Suprapubic skin (tissue), 4 donors: ENCODE measurements at regions not wholly inside any gene's neighbourhood (a gene's known extent, or its start where the extent isn't known, plus 50 kb on each side); places are given as distances from the start of the nearest gene placed in this dataset.

ENCODE experiments used
- DNase-seq, 2 donors: peaks; one replicate each; pipeline ENCODE4 v3.0.0-alpha.2; 2019; ENCODE audit warnings: low spot score in 2 of 2
- H3K27ac ChIP-seq: fragments of 200-600 bp; sonication (generic); one replicate; pipeline ENCODE4 v1.5.1; 2019
- H3K27me3 ChIP-seq: fragments of 200-600 bp; sonication (generic); one replicate; pipeline ENCODE4 v1.5.1; 2019
- H3K36me3 ChIP-seq: fragments of 200-600 bp; sonication (generic); one replicate; pipeline ENCODE4 v1.5.1; 2019
- H3K4me1 ChIP-seq: fragments of 200-600 bp; sonication (generic); one replicate; pipeline ENCODE4 v1.5.1; 2019
- H3K4me3 ChIP-seq: fragments of 200-600 bp; sonication (generic); one replicate; pipeline ENCODE4 v1.5.1; 2019; ENCODE audit warnings: mild to moderate bottlenecking
- H3K9me3 ChIP-seq: fragments of 200-600 bp; sonication (generic); one replicate; pipeline ENCODE4 v1.5.1; 2019
- EP300 ChIP-seq: sonication (generic); formaldehyde crosslinking; IDR thresholded peaks from one replicate; pipeline ENCODE4 v1.6.1; 2017; ENCODE audit warnings: antibody characterized with exemption
- POLR2A ChIP-seq, 2 donors: fragments of 450-650 bp; IDR thresholded peaks; one replicate each; pipeline ENCODE4 v1.6.1; 2017; ENCODE audit warnings: antibody characterized with exemption in 2 of 2, mild to moderate bottlenecking in 2 of 2, moderate library complexity in 2 of 2
- POLR2AphosphoS5 ChIP-seq, 3 donors: sonication (generic); formaldehyde crosslinking; IDR thresholded peaks; one replicate each; pipeline ENCODE4 v1.6.1; 2017; ENCODE audit warnings: antibody characterized with exemption in 3 of 3
- WGBS: methylation state at CpG from one replicate; pipeline ENCODE4 v1.1.5; 2018; 5-methylcytosine and 5-hydroxymethylcytosine counted together
- TF ChIP-seq, protein P1 (sequence below), 2 donors: fragments of 200-600 bp in 1 of 2; fragments of 450-650 bp in 1 of 2; sonication (generic) in 1 of 2; IDR thresholded peaks; one replicate each; pipeline ENCODE4 v1.5.1; 2016 to 2019; ENCODE audit warnings: antibody characterized with exemption in 2 of 2, mild to moderate bottlenecking in 1 of 2, moderate library complexity in 1 of 2

DNA sequence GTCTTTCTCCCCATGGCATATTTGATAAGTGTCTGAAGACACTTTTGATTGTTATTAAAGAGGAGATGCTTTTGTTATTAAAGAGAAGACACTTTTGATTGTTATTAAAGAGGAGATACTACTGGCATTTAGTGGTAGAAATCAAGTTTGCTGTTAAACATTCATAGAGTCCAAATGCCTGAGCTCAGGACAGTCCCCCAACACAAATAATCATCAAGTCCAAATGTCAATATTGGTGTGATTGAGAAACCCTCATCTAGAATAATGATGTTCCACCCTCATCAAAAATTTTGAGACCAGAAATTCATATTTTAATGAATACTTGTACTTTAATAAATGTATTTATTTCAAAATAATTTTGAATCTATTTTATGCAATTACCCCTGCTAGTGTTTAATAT is 1412.9 kb upstream of the PCDH7 start:
- no peaks in the 10 kb centered on the region for H3K4me1 ChIP-seq
- TF ChIP-seq POLR2AphosphoS5 (IDR thresholded peaks at IDR 0.05), result no peak
- no peak for TF ChIP-seq EP300
- TF ChIP-seq POLR2A (IDR thresholded peaks at IDR 0.05), result no peak
- TF ChIP-seq, protein P1, sequence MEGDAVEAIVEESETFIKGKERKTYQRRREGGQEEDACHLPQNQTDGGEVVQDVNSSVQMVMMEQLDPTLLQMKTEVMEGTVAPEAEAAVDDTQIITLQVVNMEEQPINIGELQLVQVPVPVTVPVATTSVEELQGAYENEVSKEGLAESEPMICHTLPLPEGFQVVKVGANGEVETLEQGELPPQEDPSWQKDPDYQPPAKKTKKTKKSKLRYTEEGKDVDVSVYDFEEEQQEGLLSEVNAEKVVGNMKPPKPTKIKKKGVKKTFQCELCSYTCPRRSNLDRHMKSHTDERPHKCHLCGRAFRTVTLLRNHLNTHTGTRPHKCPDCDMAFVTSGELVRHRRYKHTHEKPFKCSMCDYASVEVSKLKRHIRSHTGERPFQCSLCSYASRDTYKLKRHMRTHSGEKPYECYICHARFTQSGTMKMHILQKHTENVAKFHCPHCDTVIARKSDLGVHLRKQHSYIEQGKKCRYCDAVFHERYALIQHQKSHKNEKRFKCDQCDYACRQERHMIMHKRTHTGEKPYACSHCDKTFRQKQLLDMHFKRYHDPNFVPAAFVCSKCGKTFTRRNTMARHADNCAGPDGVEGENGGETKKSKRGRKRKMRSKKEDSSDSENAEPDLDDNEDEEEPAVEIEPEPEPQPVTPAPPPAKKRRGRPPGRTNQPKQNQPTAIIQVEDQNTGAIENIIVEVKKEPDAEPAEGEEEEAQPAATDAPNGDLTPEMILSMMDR (IDR thresholded peaks at IDR 0.05), result no peak
- no peaks in the 10 kb centered on the region for H3K27me3 ChIP-seq
- no peaks in the 10 kb centered on the region for H3K36me3 ChIP-seq
- H3K9me3 ChIP-seq, result no peaks in the 10 kb centered on the region
- DNase-seq, result no peak
- H3K27ac ChIP-seq, result no peak overlapping the region
- H3K4me3 ChIP-seq, result no peak overlapping the region

DNA sequence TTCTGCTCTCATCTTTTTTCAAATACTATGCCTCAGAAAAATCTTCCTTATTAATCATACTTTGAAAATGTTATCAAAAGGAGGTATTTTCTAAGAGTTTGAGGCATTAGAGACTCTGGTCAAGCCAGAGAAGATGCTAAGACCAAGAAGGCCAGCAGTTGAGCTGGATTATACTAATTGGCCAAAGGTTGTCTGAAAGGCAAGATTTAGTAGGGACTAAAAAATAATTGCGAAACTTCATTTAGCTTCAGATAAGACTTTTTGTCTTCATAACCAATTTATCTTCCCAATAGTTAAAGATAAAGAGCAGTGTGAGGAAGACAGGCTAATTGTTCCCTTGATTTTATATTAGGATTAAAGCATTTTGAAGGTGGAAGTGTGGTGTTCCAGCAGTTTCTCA is 1412.4 kb upstream of the PCDH7 start:
- H3K36me3 ChIP-seq, result no peaks in the 10 kb centered on the region

DNA sequence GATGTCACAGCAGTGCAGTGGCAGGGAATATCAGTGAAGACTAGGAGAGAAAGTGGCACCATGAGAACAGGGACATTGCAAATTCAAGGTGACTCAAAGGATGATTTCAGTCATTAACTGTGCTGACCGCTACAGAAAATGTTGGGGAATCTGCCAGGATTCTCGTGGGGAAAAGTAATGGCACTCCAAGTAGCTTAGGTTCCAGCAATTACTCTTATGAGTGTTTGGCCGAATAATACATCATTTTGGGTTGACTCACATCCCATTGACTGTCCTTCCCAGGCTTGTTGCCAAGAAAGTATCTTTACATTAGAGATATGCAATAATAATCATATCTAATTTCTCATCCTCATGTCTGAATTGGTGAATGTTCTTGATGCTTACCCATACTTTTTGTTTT is 1411.1 kb upstream of the PCDH7 start:
- WGBS, result 63% methylated on average over 3 of the region's 3 CpGs
- H3K27ac ChIP-seq, result no peak overlapping the region
- no peaks in the 10 kb centered on the region for H3K9me3 ChIP-seq
- H3K36me3 ChIP-seq, result no peaks in the 10 kb centered on the region
- DNase-seq, result no peak
- TF ChIP-seq, protein P1 (IDR thresholded peaks at IDR 0.05), result no peak
- no peak for TF ChIP-seq POLR2A (IDR thresholded peaks at IDR 0.05)
- TF ChIP-seq POLR2AphosphoS5 (IDR thresholded peaks at IDR 0.05), result no peak
- TF ChIP-seq EP300, result no peak
- H3K4me1 ChIP-seq, result no peaks in the 10 kb centered on the region
- no peak overlapping the region for H3K4me3 ChIP-seq
- H3K27me3 ChIP-seq, result no peaks in the 10 kb centered on the region

More for the DNA sequence above, 1412.4 kb upstream of the PCDH7 start:
- TF ChIP-seq, protein P1 (IDR thresholded peaks at IDR 0.05), result no peak
- TF ChIP-seq EP300 (no peak), POLR2AphosphoS5 (IDR thresholded peaks at IDR 0.05) (no peak)
- Histone ChIP-seq H3K9me3 (no peaks in the 10 kb centered on the region), H3K4me3 (no peak overlapping the region), H3K27ac (no peak overlapping the region), H3K4me1 (no peaks in the 10 kb centered on the region), H3K27me3 (no peaks in the 10 kb centered on the region)
- WGBS, result 94% methylated on average over 1 of the region's 1 CpG
- no peak for DNase-seq

DNA sequence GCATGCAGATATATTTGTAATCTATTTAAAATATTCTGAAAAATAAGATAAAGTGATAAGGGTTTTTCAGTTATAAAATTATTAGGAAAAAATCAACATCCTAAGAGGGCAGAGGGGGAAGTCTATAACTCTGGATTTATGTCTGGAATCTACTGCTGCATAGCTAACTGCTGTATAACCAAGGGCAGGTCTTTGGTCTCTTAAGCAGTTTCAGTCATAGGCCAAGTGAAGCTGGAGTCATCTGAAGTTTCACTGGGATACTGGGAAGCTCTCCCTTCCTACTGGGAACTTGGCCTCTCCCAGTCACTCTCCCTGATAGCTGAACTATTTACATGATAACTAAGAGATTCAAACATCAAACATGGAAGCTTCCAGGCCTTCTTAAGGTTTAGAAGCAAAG is 1409.9 kb upstream of the PCDH7 start:
- TF ChIP-seq EP300, result no peak
- no peak for TF ChIP-seq POLR2A (IDR thresholded peaks at IDR 0.05)
- TF ChIP-seq, protein P1 (IDR thresholded peaks at IDR 0.05), result no peak
- TF ChIP-seq POLR2AphosphoS5 (IDR thresholded peaks at IDR 0.05), result no peak
- Histone ChIP-seq H3K9me3 (no peaks in the 10 kb centered on the region), H3K27ac (no peak overlapping the region), H3K36me3 (no peaks in the 10 kb centered on the region), H3K27me3 (no peaks in the 10 kb centered on the region), H3K4me1 (no peaks in the 10 kb centered on the region), H3K4me3 (no peak overlapping the region)
- no peak for DNase-seq

DNA sequence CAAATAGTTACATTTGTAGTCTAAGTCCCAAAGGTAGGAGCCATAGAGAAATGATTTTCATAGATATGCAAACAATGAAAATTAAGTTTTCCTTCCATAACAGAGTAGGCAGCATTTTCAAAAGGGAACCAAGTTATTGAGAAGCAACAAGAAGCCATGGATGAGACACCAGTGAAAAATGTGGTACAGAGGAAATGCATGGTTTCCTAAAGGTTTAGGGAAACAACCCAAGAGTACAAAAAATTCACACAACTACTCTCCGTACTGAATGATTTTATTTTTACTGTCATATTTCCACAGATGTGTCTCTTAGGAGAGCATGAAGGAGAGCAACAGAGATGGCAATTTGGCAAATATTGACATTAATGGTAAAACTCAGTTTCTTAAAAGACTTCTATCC is 1408.9 kb upstream of the PCDH7 start:
- Histone ChIP-seq H3K27ac (no peak overlapping the region), H3K4me3 (no peak overlapping the region), H3K27me3 (no peaks in the 10 kb centered on the region), H3K36me3 (no peaks in the 10 kb centered on the region), H3K4me1 (no peaks in the 10 kb centered on the region), H3K9me3 (no peaks in the 10 kb centered on the region)
- no peak for DNase-seq
- 78% methylated on average over 1 of the region's 1 CpG for WGBS
- no peak for TF ChIP-seq POLR2A (IDR thresholded peaks at IDR 0.05)
- TF ChIP-seq, protein P1 (IDR thresholded peaks at IDR 0.05), result no peak
- TF ChIP-seq EP300, result no peak
- no peak for TF ChIP-seq POLR2AphosphoS5 (IDR thresholded peaks at IDR 0.05)
